PC-3 (cell line): ENCODE measurements at regions not wholly inside any gene's neighbourhood (a gene's known extent, or its start where the extent isn't known, plus 50 kb on each side); places are given as distances from the start of the nearest gene placed in this dataset.

Experiments used
- CTCF ChIP-seq: fragments of 300-600 bp; sonication (generic); conservative IDR thresholded peaks from 2 replicates; pipeline ENCODE4 v1.5.1; 2017; ENCODE audit warnings: antibody characterized with exemption, low read depth, mild to moderate bottlenecking, low read length
- EZH2 ChIP-seq: fragments of 300-600 bp; sonication (generic); IDR thresholded peaks from one replicate; pipeline ENCODE4 v1.6.1; 2017; ENCODE audit warnings: antibody characterized with exemption, mild to moderate bottlenecking, low read length; ENCODE audit not compliant: unreplicated experiment
- EZH2phosphoT487 ChIP-seq: fragments of 300-600 bp; sonication (generic); IDR thresholded peaks from 2 replicates; pipeline ENCODE4 v1.6.1; 2018; ENCODE audit warnings: mild to moderate bottlenecking, antibody characterized with exemption, low read length, borderline replicate concordance

- TF ChIP-seq CTCF (no peak), EZH2 (no peak), EZH2phosphoT487 (no peak)
Observed at GRCh38 chr10:28879246-28879645, 201.9 kb downstream of the BAMBI start.
